ENCODE measurements at regions not wholly inside any gene's neighbourhood (a gene's known extent, or its start where the extent isn't known, plus 50 kb on each side); places are given as distances from the start of the nearest gene placed in this dataset.
A peak's percentile ranks its signal among the peaks of the same experiment; 100 is the strongest.

GRCh38 chr7:46129831-46130230 lies 208.8 kb upstream of the IGFBP3 start:
- ATAC-seq (ENCODE audit: low read depth) (peak; percentile 51; the same call in 2 of the 3 replicates), DNase-seq (ENCODE audit: low spot score) (no peak)
- H3K9me3 ChIP-seq (ENCODE audit: severe bottlenecking) = no peaks in the 10 kb centered on the region
- H3K27ac ChIP-seq (ENCODE audit: poor library complexity, severe bottlenecking) = no peak overlapping the region
- peaks cover 4% of the 10 kb centered on the region for H3K4me1 ChIP-seq (ENCODE audit: insufficient read depth, poor library complexity, severe bottlenecking)
- H3K27me3 ChIP-seq (ENCODE audit: insufficient read depth, poor library complexity, severe bottlenecking) = no peaks in the 10 kb centered on the region
- H3K4me3 ChIP-seq (ENCODE audit: severe bottlenecking) = no peak overlapping the region
- TF ChIP-seq CTCF (IDR thresholded peaks at IDR 0.05; ENCODE audit: poor library complexity, severe bottlenecking) = peak; percentile 52
- H3K36me3 ChIP-seq (ENCODE audit: low read depth) = no peaks in the 10 kb centered on the region

- no peaks in the 10 kb centered on the region for H3K36me3 ChIP-seq (ENCODE audit: low read depth)
- no peak overlapping the region for H3K4me3 ChIP-seq (ENCODE audit: severe bottlenecking)
- TF ChIP-seq CTCF (IDR thresholded peaks at IDR 0.05; ENCODE audit: poor library complexity, severe bottlenecking) = no peak
- no peak for ATAC-seq (ENCODE audit: low read depth)
- H3K4me1 ChIP-seq (ENCODE audit: insufficient read depth, poor library complexity, severe bottlenecking) = peaks cover 4% of the 10 kb centered on the region
- H3K9me3 ChIP-seq (ENCODE audit: severe bottlenecking) = no peaks in the 10 kb centered on the region
- H3K27ac ChIP-seq (ENCODE audit: poor library complexity, severe bottlenecking) = no peak overlapping the region
- DNase-seq (ENCODE audit: low spot score) = no peak
- no peaks in the 10 kb centered on the region for H3K27me3 ChIP-seq (ENCODE audit: insufficient read depth, poor library complexity, severe bottlenecking)
These were observed 206.7 kb upstream of the IGFBP3 start for GRCh38 chr7:46127814-46128213.

GRCh38 chr7:46126675-46127300 lies 205.7 kb upstream of the IGFBP3 start:
- Histone ChIP-seq H3K9me3 (ENCODE audit: severe bottlenecking) (no peaks in the 10 kb centered on the region), H3K4me3 (ENCODE audit: severe bottlenecking) (no peak overlapping the region), H3K27me3 (ENCODE audit: insufficient read depth, poor library complexity, severe bottlenecking) (no peaks in the 10 kb centered on the region), H3K27ac (ENCODE audit: poor library complexity, severe bottlenecking) (no peak overlapping the region), H3K4me1 (ENCODE audit: insufficient read depth, poor library complexity, severe bottlenecking) (peaks cover 4% of the 10 kb centered on the region), H3K36me3 (ENCODE audit: low read depth) (no peaks in the 10 kb centered on the region)
- no peak for TF ChIP-seq CTCF (IDR thresholded peaks at IDR 0.05; ENCODE audit: poor library complexity, severe bottlenecking)
- DNase-seq (ENCODE audit: low spot score) (no peak), ATAC-seq (ENCODE audit: low read depth) (peak; percentile 77)

- Histone ChIP-seq H3K27ac (ENCODE audit: poor library complexity, severe bottlenecking) (no peak overlapping the region), H3K4me1 (ENCODE audit: insufficient read depth, poor library complexity, severe bottlenecking) (peaks cover 4% of the 10 kb centered on the region), H3K4me3 (ENCODE audit: severe bottlenecking) (no peak overlapping the region), H3K27me3 (ENCODE audit: insufficient read depth, poor library complexity, severe bottlenecking) (no peaks in the 10 kb centered on the region), H3K9me3 (ENCODE audit: severe bottlenecking) (no peaks in the 10 kb centered on the region), H3K36me3 (ENCODE audit: low read depth) (no peaks in the 10 kb centered on the region)
- TF ChIP-seq CTCF (IDR thresholded peaks at IDR 0.05; ENCODE audit: poor library complexity, severe bottlenecking) = no peak
- ATAC-seq (ENCODE audit: low read depth) (no peak), DNase-seq (ENCODE audit: low spot score) (no peak)
These were observed 202.8 kb upstream of the IGFBP3 start for GRCh38 chr7:46123756-46124343.

GRCh38 chr7:46115410-46115809 lies 194.3 kb upstream of the IGFBP3 start:
- Histone ChIP-seq H3K27me3 (ENCODE audit: insufficient read depth, poor library complexity, severe bottlenecking) (no peaks in the 10 kb centered on the region), H3K27ac (ENCODE audit: poor library complexity, severe bottlenecking) (no peak overlapping the region), H3K4me3 (ENCODE audit: severe bottlenecking) (no peak overlapping the region), H3K36me3 (ENCODE audit: low read depth) (no peaks in the 10 kb centered on the region), H3K4me1 (ENCODE audit: insufficient read depth, poor library complexity, severe bottlenecking) (no peaks in the 10 kb centered on the region), H3K9me3 (ENCODE audit: severe bottlenecking) (no peaks in the 10 kb centered on the region)
- ATAC-seq (ENCODE audit: low read depth) (no peak), DNase-seq (ENCODE audit: low spot score) (no peak)
- no peak for TF ChIP-seq CTCF (IDR thresholded peaks at IDR 0.05; ENCODE audit: poor library complexity, severe bottlenecking)
